ENCODE measurements at regions not wholly inside any gene's neighbourhood (a gene's known extent, or its start where the extent isn't known, plus 50 kb on each side); places are given as distances from the start of the nearest gene placed in this dataset.

GRCh38 chr13:44790289-44790688, 199.0 kb downstream of the NUFIP1 start:
- TF ChIP-seq CTCF (tag by site-specific recombination; IDR thresholded peaks at IDR 0.05) (no peak), PRDM10 (tag by site-specific recombination; IDR thresholded peaks at IDR 0.05) (no peak), ZNF24 (tag by site-specific recombination; IDR thresholded peaks at IDR 0.05) (no peak), ZBTB21 (tag by site-specific recombination; IDR thresholded peaks at IDR 0.05) (no peak), ZBTB11 (tag by site-specific recombination; conservative IDR thresholded peaks at IDR 0.05; ENCODE audit: low read depth) (no peak), ZNF621 (tag by site-specific recombination; IDR thresholded peaks at IDR 0.05) (no peak), SP2 (tag by site-specific recombination; IDR thresholded peaks at IDR 0.05) (no peak), ZNF274 (IDR thresholded peaks at IDR 0.05; ENCODE audit: low read length) (no peak), ZNF274 (tag by site-specific recombination; IDR thresholded peaks at IDR 0.05; ENCODE audit: borderline replicate concordance) (no peak), ZNF174 (tag by site-specific recombination; IDR thresholded peaks at IDR 0.05) (no peak), ZNF114 (tag by site-specific recombination; IDR thresholded peaks at IDR 0.05) (no peak), KLF16 (tag by site-specific recombination; IDR thresholded peaks at IDR 0.05) (no peak)
- TF ChIP-seq, protein P1, sequence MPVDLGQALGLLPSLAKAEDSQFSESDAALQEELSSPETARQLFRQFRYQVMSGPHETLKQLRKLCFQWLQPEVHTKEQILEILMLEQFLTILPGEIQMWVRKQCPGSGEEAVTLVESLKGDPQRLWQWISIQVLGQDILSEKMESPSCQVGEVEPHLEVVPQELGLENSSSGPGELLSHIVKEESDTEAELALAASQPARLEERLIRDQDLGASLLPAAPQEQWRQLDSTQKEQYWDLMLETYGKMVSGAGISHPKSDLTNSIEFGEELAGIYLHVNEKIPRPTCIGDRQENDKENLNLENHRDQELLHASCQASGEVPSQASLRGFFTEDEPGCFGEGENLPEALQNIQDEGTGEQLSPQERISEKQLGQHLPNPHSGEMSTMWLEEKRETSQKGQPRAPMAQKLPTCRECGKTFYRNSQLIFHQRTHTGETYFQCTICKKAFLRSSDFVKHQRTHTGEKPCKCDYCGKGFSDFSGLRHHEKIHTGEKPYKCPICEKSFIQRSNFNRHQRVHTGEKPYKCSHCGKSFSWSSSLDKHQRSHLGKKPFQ (tag by site-specific recombination; IDR thresholded peaks at IDR 0.05) = no peak
